ENCODE measurements at regions not wholly inside any gene's neighbourhood (a gene's known extent, or its start where the extent isn't known, plus 50 kb on each side); places are given as distances from the start of the nearest gene placed in this dataset.

- Histone ChIP-seq H3K9me2 (replicated peaks; ENCODE audit: control insufficient read depth, low read length) (no peaks in the 10 kb centered on the region), H3K4me3 (ENCODE audit: low read length) (no peak overlapping the region), H3K79me2 (ENCODE audit: control insufficient read depth, low read length) (no peaks in the 10 kb centered on the region), H3K9me3 (ENCODE audit: control insufficient read depth, insufficient read depth, low read length) (no peaks in the 10 kb centered on the region), H3K4me1 (ENCODE audit: control insufficient read depth, low read length) (peaks cover 3% of the 10 kb centered on the region; the same call in 1 of the 2 replicates), H4K20me1 (ENCODE audit: control insufficient read depth, insufficient read depth, low read depth, low read length) (no peaks in the 10 kb centered on the region), H3K36me3 (ENCODE audit: control insufficient read depth, low read length) (no peaks in the 10 kb centered on the region), H3F3A (ENCODE audit: control insufficient read depth, insufficient read depth) (no peaks in the 10 kb centered on the region), H3K27me3 (ENCODE audit: control insufficient read depth, low read length) (peaks cover 2% of the 10 kb centered on the region; the same call in 1 of the 2 replicates), H3K27ac (ENCODE audit: low read depth, low read length) (no peak overlapping the region), H3K4me2 (ENCODE audit: low read length) (no peak overlapping the region)
- TF ChIP-seq CTCF (IDR thresholded peaks at IDR 0.05; ENCODE audit: low read depth, low read length, poor library complexity, severe bottlenecking) (no peak), EZH2phosphoT487 (IDR thresholded peaks at IDR 0.05; ENCODE audit: borderline replicate concordance, low read length) (no peak)
Measured at GRCh38 chr1:185444676-185445075, 127.6 kb upstream of the IVNS1ABP start.

- Histone ChIP-seq H3K9me2 (replicated peaks; ENCODE audit: control insufficient read depth, low read length) (no peaks in the 10 kb centered on the region), H3K27me3 (ENCODE audit: control insufficient read depth, low read length) (peaks cover 2% of the 10 kb centered on the region; the same call in 1 of the 2 replicates), H3F3A (ENCODE audit: control insufficient read depth, insufficient read depth) (no peaks in the 10 kb centered on the region), H3K27ac (ENCODE audit: low read depth, low read length) (no peak overlapping the region), H3K9me3 (ENCODE audit: control insufficient read depth, insufficient read depth, low read length) (no peaks in the 10 kb centered on the region), H3K4me3 (ENCODE audit: low read length) (no peak overlapping the region), H4K20me1 (ENCODE audit: control insufficient read depth, insufficient read depth, low read depth, low read length) (no peaks in the 10 kb centered on the region), H3K4me1 (ENCODE audit: control insufficient read depth, low read length) (peaks cover 3% of the 10 kb centered on the region; the same call in 1 of the 2 replicates), H3K4me2 (ENCODE audit: low read length) (no peak overlapping the region), H3K36me3 (ENCODE audit: control insufficient read depth, low read length) (no peaks in the 10 kb centered on the region), H3K79me2 (ENCODE audit: control insufficient read depth, low read length) (no peaks in the 10 kb centered on the region)
- TF ChIP-seq EZH2phosphoT487 (IDR thresholded peaks at IDR 0.05; ENCODE audit: borderline replicate concordance, low read length) (no peak), CTCF (IDR thresholded peaks at IDR 0.05; ENCODE audit: low read depth, low read length, poor library complexity, severe bottlenecking) (no peak)
Measured at GRCh38 chr1:185442050-185442449, 125.0 kb upstream of the IVNS1ABP start.

- no peak overlapping the region for H3K27ac ChIP-seq (ENCODE audit: low read depth, low read length)
- H3K9me3 ChIP-seq (ENCODE audit: control insufficient read depth, insufficient read depth, low read length): no peaks in the 10 kb centered on the region
- no peak overlapping the region for H3K4me2 ChIP-seq (ENCODE audit: low read length)
Measured at GRCh38 chr1:185441605-185442004, 124.6 kb upstream of the IVNS1ABP start.

More at GRCh38 chr1:185441605-185442004, 124.6 kb upstream of the IVNS1ABP start:
- Histone ChIP-seq H3K36me3 (ENCODE audit: control insufficient read depth, low read length) (no peaks in the 10 kb centered on the region), H3F3A (ENCODE audit: control insufficient read depth, insufficient read depth) (no peaks in the 10 kb centered on the region), H3K9me2 (replicated peaks; ENCODE audit: control insufficient read depth, low read length) (no peaks in the 10 kb centered on the region), H3K79me2 (ENCODE audit: control insufficient read depth, low read length) (no peaks in the 10 kb centered on the region), H3K4me1 (ENCODE audit: control insufficient read depth, low read length) (peaks cover 3% of the 10 kb centered on the region; the same call in 1 of the 2 replicates), H4K20me1 (ENCODE audit: control insufficient read depth, insufficient read depth, low read depth, low read length) (no peaks in the 10 kb centered on the region), H3K27me3 (ENCODE audit: control insufficient read depth, low read length) (peaks cover 2% of the 10 kb centered on the region; the same call in 1 of the 2 replicates), H3K4me3 (ENCODE audit: low read length) (no peak overlapping the region)
- TF ChIP-seq CTCF (IDR thresholded peaks at IDR 0.05; ENCODE audit: low read depth, low read length, poor library complexity, severe bottlenecking) (no peak), EZH2phosphoT487 (IDR thresholded peaks at IDR 0.05; ENCODE audit: borderline replicate concordance, low read length) (no peak)
